Mucosa of descending colon (tissue), 3 donors: ENCODE measurements at regions not wholly inside any gene's neighbourhood (a gene's known extent, or its start where the extent isn't known, plus 50 kb on each side); places are given as distances from the start of the nearest gene placed in this dataset.

Experiments
- ATAC-seq: fragments of 200-7000 bp; cut with Tn5 transposase; one replicate; pipeline ENCODE4 v1.9.1; 2020; ENCODE audit warnings: mild to moderate bottlenecking, moderate library complexity
- DNase-seq, 3 donors: peaks; one replicate each; pipeline ENCODE4 v3.0.0-alpha.2; 2020
- H3K36me3 ChIP-seq: fragments of 200-600 bp; one replicate; pipeline ENCODE4 v1.8.0; 2021; ENCODE audit warnings: low read depth, mild to moderate bottlenecking
- H3K4me1 ChIP-seq: fragments of 200-600 bp; one replicate; pipeline ENCODE4 v1.8.0; 2021; ENCODE audit warnings: low read depth, mild to moderate bottlenecking
- H3K4me3 ChIP-seq: fragments of 200-600 bp; one replicate; pipeline ENCODE4 v1.8.0; 2021; ENCODE audit warnings: mild to moderate bottlenecking
- H3K9me3 ChIP-seq: fragments of 200-600 bp; one replicate; pipeline ENCODE4 v1.8.0; 2021; ENCODE audit warnings: mild to moderate bottlenecking
- intact Hi-C, 2 donors: fragments of 100-400 bp; cut with DNase I in 1 of 2; cut with micrococcal nuclease in 1 of 2; formaldehyde crosslinking; loops; one replicate each; pipeline versions ENCODE4 v1.11.0 to v1.11.1; 2022; cut with DNase I, micrococcal nuclease
- TF ChIP-seq, protein P1 (sequence below): fragments of 200-600 bp; IDR thresholded peaks from one replicate; pipeline ENCODE4 v1.8.0; 2022; ENCODE audit warnings: antibody characterized with exemption, mild to moderate bottlenecking
- donor health status: DM: no; HTN: no; CAD: no; lungs with moderate emphysema.
- donor health status: DM: no; HTN: no; CAD: no.
- donor health status: DM: no; HTN: yes; CAD: no.

DNA sequence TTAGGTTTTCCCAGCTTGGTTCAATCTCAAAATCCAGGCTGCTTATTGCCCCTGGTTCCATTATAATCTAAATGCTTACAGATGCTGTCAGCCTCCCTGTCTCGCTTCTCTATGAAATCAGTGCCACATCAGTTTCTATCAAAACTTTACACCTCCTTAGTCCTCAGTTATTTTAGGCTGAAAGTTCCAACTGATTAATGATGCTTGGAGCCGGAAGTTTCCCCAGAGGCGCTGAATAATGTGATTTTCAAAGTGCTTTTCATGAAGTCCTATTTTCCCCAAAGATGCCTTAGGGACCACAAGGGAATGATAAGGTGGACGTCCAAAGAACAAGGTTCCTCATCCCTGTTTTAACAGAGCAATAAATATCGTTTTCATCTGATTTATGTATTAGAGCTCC lies 262.4 kb upstream of the RMST start:
- H3K9me3 ChIP-seq: peaks cover 20% of the 10 kb centered on the region
- DNase-seq (no peak), ATAC-seq (no peak)
- TF ChIP-seq, protein P1, sequence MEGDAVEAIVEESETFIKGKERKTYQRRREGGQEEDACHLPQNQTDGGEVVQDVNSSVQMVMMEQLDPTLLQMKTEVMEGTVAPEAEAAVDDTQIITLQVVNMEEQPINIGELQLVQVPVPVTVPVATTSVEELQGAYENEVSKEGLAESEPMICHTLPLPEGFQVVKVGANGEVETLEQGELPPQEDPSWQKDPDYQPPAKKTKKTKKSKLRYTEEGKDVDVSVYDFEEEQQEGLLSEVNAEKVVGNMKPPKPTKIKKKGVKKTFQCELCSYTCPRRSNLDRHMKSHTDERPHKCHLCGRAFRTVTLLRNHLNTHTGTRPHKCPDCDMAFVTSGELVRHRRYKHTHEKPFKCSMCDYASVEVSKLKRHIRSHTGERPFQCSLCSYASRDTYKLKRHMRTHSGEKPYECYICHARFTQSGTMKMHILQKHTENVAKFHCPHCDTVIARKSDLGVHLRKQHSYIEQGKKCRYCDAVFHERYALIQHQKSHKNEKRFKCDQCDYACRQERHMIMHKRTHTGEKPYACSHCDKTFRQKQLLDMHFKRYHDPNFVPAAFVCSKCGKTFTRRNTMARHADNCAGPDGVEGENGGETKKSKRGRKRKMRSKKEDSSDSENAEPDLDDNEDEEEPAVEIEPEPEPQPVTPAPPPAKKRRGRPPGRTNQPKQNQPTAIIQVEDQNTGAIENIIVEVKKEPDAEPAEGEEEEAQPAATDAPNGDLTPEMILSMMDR: no peak
- intact Hi-C loops: no loop called here
- H3K36me3 ChIP-seq: no peaks in the 10 kb centered on the region
- no peaks in the 10 kb centered on the region for H3K4me1 ChIP-seq
- H3K4me3 ChIP-seq: no peak overlapping the region

DNA sequence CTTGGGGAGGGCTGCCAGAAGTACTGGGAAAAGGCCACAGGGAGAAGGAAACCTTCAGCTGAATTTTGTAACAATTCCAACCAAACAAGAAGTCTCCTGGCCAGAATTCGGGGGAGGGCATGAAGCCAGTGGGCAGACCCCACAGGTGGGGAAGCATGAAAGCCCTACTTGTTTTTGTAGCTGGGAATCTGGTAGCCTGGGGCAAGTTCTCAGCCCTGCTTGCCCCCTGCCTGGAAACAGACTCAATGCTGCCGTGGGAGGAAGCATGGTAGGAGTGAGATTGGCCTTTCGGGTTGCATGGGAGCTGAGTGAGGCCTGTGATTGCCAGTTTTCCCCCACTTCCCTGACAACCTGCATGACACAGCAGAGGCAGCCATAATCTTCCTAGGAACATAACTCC lies 259.2 kb upstream of the RMST start:
- H3K36me3 ChIP-seq: no peaks in the 10 kb centered on the region
- DNase-seq (no peak), ATAC-seq (no peak)
- peaks cover 10% of the 10 kb centered on the region for H3K9me3 ChIP-seq
- intact Hi-C loops: no loop called here
- TF ChIP-seq, protein P1: no peak
- H3K4me3 ChIP-seq: no peak overlapping the region
- no peaks in the 10 kb centered on the region for H3K4me1 ChIP-seq

DNA sequence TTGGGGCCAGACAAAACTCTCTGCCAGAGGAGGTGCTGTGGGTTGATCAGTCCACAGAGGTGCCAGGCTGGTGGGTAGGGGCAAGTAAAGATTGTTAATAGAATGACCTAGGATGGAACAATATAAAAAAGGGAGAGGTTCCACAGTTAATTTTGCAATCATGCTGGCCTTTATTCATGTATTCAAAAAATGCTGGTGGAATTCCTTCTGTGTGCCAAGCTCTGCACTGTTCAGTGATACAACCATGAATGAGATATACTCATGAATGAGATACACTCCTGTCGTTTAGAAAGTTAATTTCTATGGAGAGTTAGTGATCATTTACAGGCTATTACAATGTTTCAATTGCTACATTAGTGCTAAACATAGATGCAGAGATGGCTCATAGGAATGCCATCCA lies 252.6 kb upstream of the RMST start:
- Histone ChIP-seq H3K36me3 (no peaks in the 10 kb centered on the region), H3K4me1 (no peaks in the 10 kb centered on the region), H3K4me3 (no peak overlapping the region), H3K9me3 (peaks cover 6% of the 10 kb centered on the region)
- intact Hi-C loops: no loop called here
- TF ChIP-seq, protein P1: no peak
- DNase-seq: no peak
- ATAC-seq: no peak

DNA sequence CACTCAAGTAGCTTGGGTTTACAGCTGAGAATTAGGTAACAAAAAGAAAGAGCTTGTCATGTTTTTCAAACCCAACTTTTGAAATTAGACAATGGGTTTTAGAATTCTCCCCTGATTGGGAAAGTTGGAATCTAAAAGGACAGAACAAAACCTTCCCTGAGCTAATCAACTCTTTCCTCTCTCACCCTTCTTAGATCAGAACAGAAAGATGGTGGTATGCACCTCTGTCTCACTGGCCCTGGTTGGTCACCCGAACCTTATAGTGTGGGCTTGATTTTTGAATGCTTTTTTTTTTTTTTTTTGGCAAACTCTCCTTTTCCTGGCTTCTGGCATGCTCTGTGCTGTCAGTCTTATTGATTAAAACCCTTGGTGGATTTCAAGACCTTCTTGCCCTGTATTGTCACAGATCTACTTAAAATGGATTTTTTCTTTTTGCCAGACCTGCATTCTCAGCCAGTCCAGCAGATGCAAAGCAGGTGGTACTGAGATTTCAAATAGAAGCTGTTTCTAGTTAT lies 251.1 kb upstream of the RMST start:
- DNase-seq: no peak
- Histone ChIP-seq H3K4me1 (no peaks in the 10 kb centered on the region), H3K36me3 (no peaks in the 10 kb centered on the region), H3K9me3 (peaks cover 6% of the 10 kb centered on the region), H3K4me3 (no peak overlapping the region)
- ATAC-seq: no peak
- intact Hi-C loops: no loop called here
- TF ChIP-seq, protein P1: no peak

DNA sequence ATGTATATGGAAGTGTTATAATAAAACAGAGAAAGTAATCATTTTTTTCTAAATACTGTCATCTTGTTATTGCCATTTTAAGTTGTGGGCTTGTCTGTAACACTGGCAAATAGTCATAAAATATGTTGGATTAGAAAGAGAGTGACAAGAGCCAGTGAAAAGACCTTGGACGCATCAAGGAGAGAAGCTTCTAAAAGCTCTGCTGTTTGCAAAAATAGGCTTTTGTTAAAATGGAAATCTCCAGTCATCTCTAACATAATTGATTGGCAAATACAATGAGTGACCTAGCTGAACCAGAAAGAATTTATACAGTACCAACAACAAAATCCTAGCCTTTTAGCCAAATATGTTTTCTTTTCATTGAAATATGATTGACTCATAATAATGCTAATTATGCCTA lies 245.8 kb upstream of the RMST start:
- H3K4me1 ChIP-seq: no peaks in the 10 kb centered on the region
- H3K9me3 ChIP-seq: peaks cover 4% of the 10 kb centered on the region
- no peak for ATAC-seq
- no peak for DNase-seq
- H3K4me3 ChIP-seq: no peak overlapping the region
- intact Hi-C loops: no loop called here
- no peaks in the 10 kb centered on the region for H3K36me3 ChIP-seq
- TF ChIP-seq, protein P1: no peak

DNA sequence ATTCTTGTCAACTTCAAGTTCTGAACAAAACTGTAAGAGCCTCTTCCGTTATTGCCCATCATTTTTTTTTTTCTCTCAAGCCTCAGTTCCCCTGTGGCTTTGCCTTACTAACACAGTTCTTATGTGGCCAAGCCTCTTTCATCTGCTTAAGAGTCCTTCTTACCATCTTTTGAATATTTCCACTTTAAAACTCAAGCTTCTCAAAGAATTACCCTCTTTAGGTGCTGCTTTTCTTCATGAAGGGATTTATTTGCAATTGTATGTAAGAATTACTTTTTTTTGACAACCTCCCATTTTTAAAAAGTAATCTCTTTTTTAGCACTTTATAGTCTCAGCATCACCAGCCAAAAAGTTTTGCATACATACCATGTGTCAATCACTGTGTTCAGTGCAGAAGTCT lies 240.2 kb upstream of the RMST start:
- DNase-seq (no peak), ATAC-seq (no peak)
- intact Hi-C loops: no loop called here
- Histone ChIP-seq H3K9me3 (no peaks in the 10 kb centered on the region), H3K4me1 (no peaks in the 10 kb centered on the region), H3K36me3 (no peaks in the 10 kb centered on the region), H3K4me3 (no peak overlapping the region)
- TF ChIP-seq, protein P1: no peak
